ENCODE measurements at regions not wholly inside any gene's neighbourhood (a gene's known extent, or its start where the extent isn't known, plus 50 kb on each side); places are given as distances from the start of the nearest gene placed in this dataset.
"Not testable (repeated sequence)": the region's sequence is repeated elsewhere in the genome, so short reads cannot be mapped to it uniquely, and the experiment has no call there.

DNA sequence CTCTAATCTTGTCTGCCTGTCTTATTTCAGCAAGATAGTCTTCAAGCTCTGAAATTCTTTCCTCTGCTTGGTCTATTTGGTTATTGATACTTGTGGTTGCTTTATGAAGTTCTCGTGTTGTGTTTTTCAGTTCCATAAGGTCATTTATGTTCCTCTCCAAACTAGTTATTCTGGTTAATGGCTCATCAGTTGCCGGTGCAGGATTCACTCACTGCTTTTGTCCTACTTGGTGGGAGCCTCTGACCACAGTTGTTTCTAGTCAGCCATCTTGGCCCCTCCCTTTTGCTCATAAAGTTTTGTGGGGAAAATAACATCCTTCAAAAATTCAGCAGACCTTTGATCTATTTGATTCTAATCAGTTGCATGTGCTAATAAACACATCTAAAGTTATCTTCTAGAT, 158.6 kb upstream of the PARD3B start:
- no peak overlapping the region for H3K4me3 ChIP-seq (ENCODE audit: low read length)
- no peak for DNase-seq (ENCODE audit: low read depth)
- TF ChIP-seq, protein P1, sequence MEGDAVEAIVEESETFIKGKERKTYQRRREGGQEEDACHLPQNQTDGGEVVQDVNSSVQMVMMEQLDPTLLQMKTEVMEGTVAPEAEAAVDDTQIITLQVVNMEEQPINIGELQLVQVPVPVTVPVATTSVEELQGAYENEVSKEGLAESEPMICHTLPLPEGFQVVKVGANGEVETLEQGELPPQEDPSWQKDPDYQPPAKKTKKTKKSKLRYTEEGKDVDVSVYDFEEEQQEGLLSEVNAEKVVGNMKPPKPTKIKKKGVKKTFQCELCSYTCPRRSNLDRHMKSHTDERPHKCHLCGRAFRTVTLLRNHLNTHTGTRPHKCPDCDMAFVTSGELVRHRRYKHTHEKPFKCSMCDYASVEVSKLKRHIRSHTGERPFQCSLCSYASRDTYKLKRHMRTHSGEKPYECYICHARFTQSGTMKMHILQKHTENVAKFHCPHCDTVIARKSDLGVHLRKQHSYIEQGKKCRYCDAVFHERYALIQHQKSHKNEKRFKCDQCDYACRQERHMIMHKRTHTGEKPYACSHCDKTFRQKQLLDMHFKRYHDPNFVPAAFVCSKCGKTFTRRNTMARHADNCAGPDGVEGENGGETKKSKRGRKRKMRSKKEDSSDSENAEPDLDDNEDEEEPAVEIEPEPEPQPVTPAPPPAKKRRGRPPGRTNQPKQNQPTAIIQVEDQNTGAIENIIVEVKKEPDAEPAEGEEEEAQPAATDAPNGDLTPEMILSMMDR (conservative IDR thresholded peaks at IDR 0.05; ENCODE audit: low read length) = no peak

DNA sequence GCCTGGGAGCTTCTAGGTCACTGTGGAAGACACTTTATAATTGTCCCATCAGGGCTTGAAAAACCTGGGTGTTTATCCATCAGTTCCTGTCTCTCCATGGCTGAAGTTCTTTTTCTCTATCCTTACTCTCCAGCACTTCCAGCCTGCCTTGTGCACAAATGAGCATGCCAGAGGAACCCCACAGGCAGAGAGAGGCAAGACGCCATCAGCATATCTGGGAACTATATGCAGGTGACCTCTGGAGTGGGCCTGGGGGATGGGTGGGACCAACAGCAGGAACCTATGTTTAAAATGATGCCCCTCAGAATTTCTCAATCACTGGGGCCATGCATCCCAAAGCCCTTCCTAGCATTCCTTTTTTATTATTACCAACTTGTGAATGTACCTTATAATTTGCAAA, 156.2 kb upstream of the PARD3B start:
- TF ChIP-seq, protein P1 (conservative IDR thresholded peaks at IDR 0.05; ENCODE audit: low read length) = no peak
- H3K4me3 ChIP-seq (ENCODE audit: low read length) = no peak overlapping the region
- no peak for DNase-seq (ENCODE audit: low read depth)

DNA sequence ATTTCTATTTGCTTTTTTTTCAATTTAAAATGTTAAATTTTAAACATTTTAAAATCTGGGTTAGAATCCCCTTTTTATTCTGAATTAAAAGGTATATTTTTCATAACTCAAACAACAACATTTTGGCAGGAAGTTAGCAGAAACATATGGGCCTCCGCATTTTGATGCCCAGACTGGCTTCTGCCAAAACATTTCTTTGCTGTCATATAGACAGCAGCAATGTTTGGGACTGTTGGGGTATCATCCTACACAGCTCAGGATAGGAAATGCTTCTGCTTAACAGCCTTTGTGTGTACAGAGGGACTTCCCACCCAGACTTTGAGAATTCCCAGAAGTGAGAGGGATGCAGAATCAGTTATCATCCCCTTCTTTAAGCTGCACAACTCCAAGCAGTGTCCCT, 155.4 kb upstream of the PARD3B start:
- no peak for DNase-seq (ENCODE audit: low read depth)
- TF ChIP-seq, protein P1 (conservative IDR thresholded peaks at IDR 0.05; ENCODE audit: low read length) = no peak
- H3K4me3 ChIP-seq (ENCODE audit: low read length) = no peak overlapping the region

DNA sequence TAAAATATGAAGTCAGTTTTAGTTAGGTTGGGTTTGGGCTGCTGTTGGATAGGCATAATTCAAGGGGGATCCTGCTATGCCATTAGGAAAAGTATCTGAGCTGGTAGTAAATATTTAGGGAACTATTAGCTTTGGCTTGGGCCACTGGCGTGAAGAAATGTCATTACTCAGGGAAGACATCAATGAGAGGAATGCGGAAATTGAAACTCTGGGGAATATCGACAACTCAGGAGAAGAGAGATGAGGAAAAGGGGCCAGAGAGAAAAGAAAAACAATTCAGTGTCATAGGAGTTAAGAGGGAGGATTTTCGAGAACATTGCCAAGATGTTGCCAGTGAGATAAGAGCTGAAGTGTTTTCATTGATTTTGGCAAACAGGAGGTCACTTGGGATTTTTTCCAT, 149.7 kb upstream of the PARD3B start:
- no peak for DNase-seq (ENCODE audit: low read depth)
- H3K4me3 ChIP-seq (ENCODE audit: low read length) = no peak overlapping the region
- TF ChIP-seq, protein P1 (conservative IDR thresholded peaks at IDR 0.05; ENCODE audit: low read length) = no peak

DNA sequence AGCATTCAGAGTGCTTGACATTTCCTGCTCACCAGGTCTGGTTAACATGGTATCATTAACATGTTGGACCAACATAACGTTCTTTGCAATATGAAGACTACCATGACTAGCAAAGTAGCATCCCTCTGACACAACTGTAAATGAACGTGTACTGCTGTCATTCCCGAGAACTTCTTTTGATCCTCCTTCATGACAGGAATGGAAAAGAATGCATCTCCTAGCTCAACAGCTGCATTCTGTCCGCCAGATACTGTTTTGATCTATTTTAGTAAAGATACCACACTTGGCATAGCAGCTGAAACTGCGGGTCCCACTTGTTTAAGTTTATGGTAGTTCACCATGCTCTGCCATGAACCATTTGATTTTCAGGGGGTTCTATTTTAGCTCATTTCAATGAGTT, 144.2 kb upstream of the PARD3B start:
- TF ChIP-seq, protein P1 (conservative IDR thresholded peaks at IDR 0.05; ENCODE audit: low read length) = no peak
- DNase-seq (ENCODE audit: low read depth) = no peak
- H3K4me3 ChIP-seq (ENCODE audit: low read length) = no peak overlapping the region

DNA sequence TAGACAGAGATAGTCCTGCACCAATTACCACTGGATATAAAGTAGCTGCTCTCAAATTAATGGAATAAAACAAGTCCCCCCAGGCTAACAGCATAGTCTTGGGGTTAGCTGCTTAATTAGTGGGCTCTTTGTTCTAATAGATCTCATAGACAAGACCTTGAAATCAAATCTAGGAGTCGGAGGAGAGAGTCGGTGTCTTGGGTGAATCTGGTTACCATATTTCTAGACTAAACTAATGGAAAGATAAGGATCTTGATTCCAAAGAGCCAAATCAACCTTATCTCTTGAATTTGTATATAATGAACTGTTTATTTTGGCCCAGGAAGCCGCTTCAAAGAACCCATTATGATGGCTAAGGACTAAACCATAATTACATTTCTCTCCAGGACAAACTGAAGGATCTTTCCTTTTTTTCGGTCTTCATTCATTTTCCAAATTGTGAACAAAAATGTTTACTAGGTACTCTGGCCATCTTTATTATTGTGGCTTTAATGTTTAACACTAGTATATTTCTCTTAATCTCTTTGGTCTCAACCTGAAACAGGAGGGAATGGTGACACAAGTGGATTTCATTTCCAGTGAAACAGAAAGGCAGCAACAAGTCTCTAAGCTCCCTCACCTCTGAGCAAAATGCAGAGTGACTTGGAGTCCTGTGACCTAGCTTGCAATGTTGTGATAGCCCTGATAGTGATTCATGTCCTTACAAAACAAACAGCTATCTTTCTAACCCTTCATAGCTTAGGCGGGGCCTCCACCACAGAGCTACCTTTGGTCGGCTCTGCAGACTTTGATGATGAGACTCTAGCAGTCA, 137.9 kb upstream of the PARD3B start:
- no peak overlapping the region for H3K4me3 ChIP-seq (ENCODE audit: low read length)
- no peak for DNase-seq (ENCODE audit: low read depth)
- TF ChIP-seq, protein P1 (conservative IDR thresholded peaks at IDR 0.05; ENCODE audit: low read length) = no peak

DNA sequence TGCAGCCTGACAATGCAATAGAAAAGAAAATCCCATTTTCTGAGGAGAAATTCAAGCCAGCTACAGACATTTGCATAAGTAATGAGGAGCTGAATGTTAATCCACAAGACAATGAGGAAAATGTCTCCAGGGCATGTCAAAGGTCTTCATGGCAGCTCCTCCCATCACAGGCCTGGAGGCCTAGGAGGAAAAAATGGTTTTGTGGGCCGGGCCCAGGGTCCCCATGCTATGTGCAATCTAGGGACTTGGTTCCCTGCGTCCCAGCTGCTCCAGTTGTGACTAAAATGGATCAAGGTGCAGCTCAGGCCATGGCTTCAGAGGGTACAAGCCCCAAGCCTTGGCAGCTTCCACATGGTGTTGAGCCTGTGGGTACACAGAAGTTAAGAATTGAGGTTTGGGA, 132.5 kb upstream of the PARD3B start:
- not testable (repeated sequence) for DNase-seq (ENCODE audit: low read depth); H3K4me3 ChIP-seq (ENCODE audit: low read length)

Data from AG10803 (cell line).